ENCODE measurements at regions not wholly inside any gene's neighbourhood (a gene's known extent, or its start where the extent isn't known, plus 50 kb on each side); places are given as distances from the start of the nearest gene placed in this dataset.

GRCh38 chr2:83305758-83306378, 1153.2 kb downstream of the SUCLG1 start:
- H3K27ac ChIP-seq, result no peak overlapping the region
- no peak for TF ChIP-seq CTCF (IDR thresholded peaks at IDR 0.05)
- no peak for DNase-seq (ENCODE audit: low spot score)
- no peak overlapping the region for H3K4me3 ChIP-seq

- H3K27ac ChIP-seq, result no peak overlapping the region
- H3K4me3 ChIP-seq, result no peak overlapping the region
- DNase-seq (ENCODE audit: low spot score), result no peak
- no peak for TF ChIP-seq CTCF (IDR thresholded peaks at IDR 0.05)
These were observed 1168.0 kb downstream of the SUCLG1 start for GRCh38 chr2:83291083-83291482.

DNA sequence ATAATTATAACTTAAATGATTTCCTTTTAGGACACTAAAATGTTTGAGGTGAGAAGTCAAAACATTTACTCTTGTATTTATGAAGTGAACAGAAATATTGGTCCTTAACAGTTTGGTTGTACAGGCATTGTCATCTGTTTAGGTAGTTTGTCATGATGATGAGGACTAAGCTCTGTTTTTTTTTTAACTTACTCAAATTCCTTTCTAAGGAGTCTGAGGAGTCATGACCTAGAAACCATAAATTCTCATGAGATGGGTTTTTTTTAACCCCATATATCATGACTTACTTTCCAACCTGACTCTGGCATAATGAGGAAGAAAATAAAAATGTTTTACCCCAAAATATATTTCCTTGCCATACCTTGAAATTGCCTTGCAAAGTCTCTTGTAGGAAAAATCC, 1176.2 kb downstream of the SUCLG1 start:
- Histone ChIP-seq H3K4me3 (no peak overlapping the region), H3K27ac (no peak overlapping the region)
- DNase-seq (ENCODE audit: low spot score), result no peak
- no peak for TF ChIP-seq CTCF (IDR thresholded peaks at IDR 0.05)

- no peak for TF ChIP-seq CTCF (IDR thresholded peaks at IDR 0.05)
- Histone ChIP-seq H3K4me3 (no peak overlapping the region), H3K27ac (no peak overlapping the region)
- DNase-seq (ENCODE audit: low spot score), result no peak
These were observed 1176.9 kb downstream of the SUCLG1 start for GRCh38 chr2:83282043-83282795.

- Histone ChIP-seq H3K27ac (no peak overlapping the region), H3K4me3 (no peak overlapping the region)
- DNase-seq (ENCODE audit: low spot score), result no peak
- no peak for TF ChIP-seq CTCF (IDR thresholded peaks at IDR 0.05)
These were observed 1178.7 kb downstream of the SUCLG1 start for GRCh38 chr2:83280391-83280790.

GRCh38 chr2:83273322-83273721, 1185.8 kb downstream of the SUCLG1 start:
- Histone ChIP-seq H3K27ac (no peak overlapping the region), H3K4me3 (no peak overlapping the region)
- DNase-seq (ENCODE audit: low spot score), result no peak
- no peak for TF ChIP-seq CTCF (IDR thresholded peaks at IDR 0.05)

- H3K4me3 ChIP-seq, result no peak overlapping the region
- DNase-seq (ENCODE audit: low spot score), result no peak
- no peak overlapping the region for H3K27ac ChIP-seq
- no peak for TF ChIP-seq CTCF (IDR thresholded peaks at IDR 0.05)
These were observed 1197.4 kb downstream of the SUCLG1 start for GRCh38 chr2:83261591-83262136.

All from coronary artery (tissue), 2 donors.